ENCODE measurements at regions not wholly inside any gene's neighbourhood (a gene's known extent, or its start where the extent isn't known, plus 50 kb on each side); places are given as distances from the start of the nearest gene placed in this dataset.

DNA sequence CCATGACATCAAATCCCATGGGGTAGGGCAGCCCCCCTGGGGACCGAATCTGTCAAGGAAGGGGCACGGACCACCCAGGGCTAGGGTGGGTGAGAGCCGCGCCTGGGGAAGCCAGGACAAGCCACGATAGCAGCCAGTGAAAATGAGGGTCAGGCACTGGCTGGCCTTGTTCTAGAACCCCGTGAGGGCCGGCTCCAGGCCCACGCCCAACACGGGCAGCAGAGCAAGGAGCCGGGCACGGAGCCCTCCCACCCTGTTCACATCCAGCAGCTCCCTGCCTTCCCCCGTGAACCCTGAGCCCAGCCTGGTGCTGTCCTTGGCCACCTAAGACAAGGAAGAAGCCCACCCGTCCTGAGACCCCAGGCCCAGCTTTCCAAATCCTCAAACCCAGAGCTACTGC lies 256.7 kb downstream of the PARN start:
- no peak overlapping the region for H3K56ac ChIP-seq (ENCODE audit: insufficient read length, low read depth, low read length)
- H3K27ac ChIP-seq (ENCODE audit: insufficient read length, low read depth, low read length), result no peak overlapping the region
- H2BK120ac ChIP-seq (ENCODE audit: low read depth, low read length, poor library complexity, severe bottlenecking), result no peak overlapping the region
- no peak overlapping the region for H2BK20ac ChIP-seq (ENCODE audit: low read depth, low read length, poor library complexity, severe bottlenecking)
- no peaks in the 10 kb centered on the region; a peak in 1 of 5 replicates for H3K9me3 Mint-ChIP-seq
- H3K4me1 ChIP-seq (ENCODE audit: insufficient read depth, low read length), result no peaks in the 10 kb centered on the region
- no peak overlapping the region for H2BK12ac ChIP-seq (ENCODE audit: insufficient read length, low read depth, low read length)
- H3K4me2 ChIP-seq (ENCODE audit: insufficient read depth, insufficient read length, low read length), result no peak overlapping the region
- no peak overlapping the region for H3K18ac ChIP-seq (ENCODE audit: insufficient read length, low read depth, low read length)
- H4K91ac ChIP-seq (ENCODE audit: insufficient read length, low read depth, low read length), result no peak overlapping the region
- no peaks in the 10 kb centered on the region for H4K20me1 ChIP-seq (ENCODE audit: control insufficient read depth, insufficient read depth, insufficient read length)
- no peak for DNase-seq
- no peaks in the 10 kb centered on the region for H3K9me3 ChIP-seq (ENCODE audit: control insufficient read depth, low read depth, low read length)
- H3K27me3 Mint-ChIP-seq (ENCODE audit: low read depth), result no peaks in the 10 kb centered on the region; the same call in none of the 2 replicates
- peaks cover 8 to 17% of the 10 kb centered on the region in 2 experiments for H3K4me1 Mint-ChIP-seq
- H3T11ph ChIP-seq (ENCODE audit: low read length), result no peak overlapping the region
- H2AFZ ChIP-seq (ENCODE audit: low read length), result no peak overlapping the region
- H4K5ac ChIP-seq (ENCODE audit: insufficient read length, low read depth, low read length), result no peak overlapping the region
- H4K8ac ChIP-seq (replicated peaks; ENCODE audit: insufficient read length, low read depth, low read length), result no peak overlapping the region
- H3K27me3 ChIP-seq (ENCODE audit: insufficient read depth, low read length), result no peaks in the 10 kb centered on the region
- no peak overlapping the region for H3K4ac ChIP-seq (ENCODE audit: low read depth, low read length)
- no peak overlapping the region for H3K9ac ChIP-seq (ENCODE audit: extremely low read depth, insufficient read length, low read length)
- no peaks in the 10 kb centered on the region for H3K79me1 ChIP-seq (ENCODE audit: insufficient read depth, low read depth, low read length, poor library complexity, severe bottlenecking)
- H3K27ac Mint-ChIP-seq, result no peak overlapping the region; a peak in 1 of 7 replicates
- no peaks in the 10 kb centered on the region for H3K23me2 ChIP-seq (ENCODE audit: insufficient read length, low read depth, low read length, poor library complexity, severe bottlenecking)
- no peak overlapping the region for H3K14ac ChIP-seq (ENCODE audit: insufficient read depth, low read length)
- H2BK15ac ChIP-seq (ENCODE audit: low read depth, low read length), result no peak overlapping the region
- WGBS (ENCODE audit: extremely low coverage, insufficient read length, low lambda C conversion rate), result no CpG with 5 or more reads among the region's 13 CpGs
- no peak overlapping the region for H2BK5ac ChIP-seq (ENCODE audit: insufficient read length, low read length)
- TF ChIP-seq, protein P1, sequence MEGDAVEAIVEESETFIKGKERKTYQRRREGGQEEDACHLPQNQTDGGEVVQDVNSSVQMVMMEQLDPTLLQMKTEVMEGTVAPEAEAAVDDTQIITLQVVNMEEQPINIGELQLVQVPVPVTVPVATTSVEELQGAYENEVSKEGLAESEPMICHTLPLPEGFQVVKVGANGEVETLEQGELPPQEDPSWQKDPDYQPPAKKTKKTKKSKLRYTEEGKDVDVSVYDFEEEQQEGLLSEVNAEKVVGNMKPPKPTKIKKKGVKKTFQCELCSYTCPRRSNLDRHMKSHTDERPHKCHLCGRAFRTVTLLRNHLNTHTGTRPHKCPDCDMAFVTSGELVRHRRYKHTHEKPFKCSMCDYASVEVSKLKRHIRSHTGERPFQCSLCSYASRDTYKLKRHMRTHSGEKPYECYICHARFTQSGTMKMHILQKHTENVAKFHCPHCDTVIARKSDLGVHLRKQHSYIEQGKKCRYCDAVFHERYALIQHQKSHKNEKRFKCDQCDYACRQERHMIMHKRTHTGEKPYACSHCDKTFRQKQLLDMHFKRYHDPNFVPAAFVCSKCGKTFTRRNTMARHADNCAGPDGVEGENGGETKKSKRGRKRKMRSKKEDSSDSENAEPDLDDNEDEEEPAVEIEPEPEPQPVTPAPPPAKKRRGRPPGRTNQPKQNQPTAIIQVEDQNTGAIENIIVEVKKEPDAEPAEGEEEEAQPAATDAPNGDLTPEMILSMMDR (conservative IDR thresholded peaks at IDR 0.05), result no peak
- no peak overlapping the region for H3K23ac ChIP-seq (ENCODE audit: insufficient read length, low read depth, low read length)
- no peak overlapping the region for H3K4me3 Mint-ChIP-seq
- no peaks in the 10 kb centered on the region for H3K79me2 ChIP-seq (ENCODE audit: insufficient read depth, low read length)
- H2AK5ac ChIP-seq (ENCODE audit: insufficient read length, low read length), result no peak overlapping the region
- H3K36me3 Mint-ChIP-seq (ENCODE audit: insufficient read depth in 1 of 3, low read depth in 3 of 3), result no peaks in the 10 kb centered on the region

Data from H9 (cell line).